ENCODE measurements at regions not wholly inside any gene's neighbourhood (a gene's known extent, or its start where the extent isn't known, plus 50 kb on each side); places are given as distances from the start of the nearest gene placed in this dataset.
"Not testable (repeated sequence)": the region's sequence is repeated elsewhere in the genome, so short reads cannot be mapped to it uniquely, and the experiment has no call there.

DNA sequence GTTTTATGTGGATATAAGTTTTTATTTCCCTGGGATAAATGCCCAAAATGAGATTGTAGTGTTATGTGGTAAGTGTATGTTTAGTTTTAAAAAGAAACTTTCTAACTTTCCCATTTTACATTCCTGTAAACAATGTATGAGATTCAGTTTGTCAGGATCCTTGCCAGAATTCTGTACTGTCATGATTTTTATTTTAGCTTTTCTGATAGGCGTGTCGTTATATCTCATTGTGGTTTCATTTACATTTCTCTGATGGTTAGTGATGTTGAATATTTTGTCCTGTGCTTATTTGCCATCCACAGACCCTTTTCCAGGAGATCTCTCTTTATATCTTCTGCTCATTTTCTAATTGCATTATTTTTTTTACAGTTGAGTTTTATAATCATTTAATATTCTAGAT is 245.6 kb upstream of the CDH2 start:
- no peaks in the 10 kb centered on the region for H4K20me1 ChIP-seq (ENCODE audit: control insufficient read depth, extremely low read depth, insufficient read depth, low read length)
- no peak overlapping the region for H3K9ac ChIP-seq (ENCODE audit: control insufficient read depth, extremely low read depth, insufficient read depth, low read length)
- FAIRE-seq (no peak), DNase-seq (ENCODE audit: low read depth, low spot score) (no peak)
- dilution Hi-C loops (cut with MboI; ENCODE audit: extremely low pct_ligation_motif_present, low sequenced_read_pairs), result no loop called here
- H3K4me2 ChIP-seq (ENCODE audit: control insufficient read depth, extremely low read depth, insufficient read depth, low read depth, low read length), result no peak overlapping the region
- H3K4me3 ChIP-seq (ENCODE audit: control insufficient read depth in 2 of 3, extremely low read depth in 1 of 3, insufficient read depth in 2 of 3, low read depth in 1 of 3, low read length in 3 of 3), result no peak overlapping the region
- H3K9me1 ChIP-seq (ENCODE audit: control insufficient read depth, extremely low read depth, insufficient read depth, low read length), result no peaks in the 10 kb centered on the region
- TF ChIP-seq EZH2 (IDR thresholded peaks at IDR 0.05; ENCODE audit: low read length), result no peak
- TF ChIP-seq, protein P1, sequence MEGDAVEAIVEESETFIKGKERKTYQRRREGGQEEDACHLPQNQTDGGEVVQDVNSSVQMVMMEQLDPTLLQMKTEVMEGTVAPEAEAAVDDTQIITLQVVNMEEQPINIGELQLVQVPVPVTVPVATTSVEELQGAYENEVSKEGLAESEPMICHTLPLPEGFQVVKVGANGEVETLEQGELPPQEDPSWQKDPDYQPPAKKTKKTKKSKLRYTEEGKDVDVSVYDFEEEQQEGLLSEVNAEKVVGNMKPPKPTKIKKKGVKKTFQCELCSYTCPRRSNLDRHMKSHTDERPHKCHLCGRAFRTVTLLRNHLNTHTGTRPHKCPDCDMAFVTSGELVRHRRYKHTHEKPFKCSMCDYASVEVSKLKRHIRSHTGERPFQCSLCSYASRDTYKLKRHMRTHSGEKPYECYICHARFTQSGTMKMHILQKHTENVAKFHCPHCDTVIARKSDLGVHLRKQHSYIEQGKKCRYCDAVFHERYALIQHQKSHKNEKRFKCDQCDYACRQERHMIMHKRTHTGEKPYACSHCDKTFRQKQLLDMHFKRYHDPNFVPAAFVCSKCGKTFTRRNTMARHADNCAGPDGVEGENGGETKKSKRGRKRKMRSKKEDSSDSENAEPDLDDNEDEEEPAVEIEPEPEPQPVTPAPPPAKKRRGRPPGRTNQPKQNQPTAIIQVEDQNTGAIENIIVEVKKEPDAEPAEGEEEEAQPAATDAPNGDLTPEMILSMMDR (optimal IDR thresholded peaks at IDR 0.05 in 1 of 3, IDR thresholded peaks at IDR 0.05 in 1 of 3, conservative IDR thresholded peaks at IDR 0.05 in 1 of 3; ENCODE audit: extremely low read depth in 1 of 3, insufficient read depth in 2 of 3, low read length in 3 of 3), result no peak
- H3K4me1 ChIP-seq (ENCODE audit: control insufficient read depth, extremely low read depth, insufficient read depth, low read length), result no peaks in the 10 kb centered on the region
- no peaks in the 10 kb centered on the region for H3K36me3 ChIP-seq (ENCODE audit: control insufficient read depth in 2 of 2, extremely low read depth in 1 of 2, insufficient read depth in 2 of 2, low read length in 2 of 2)
- no peaks in the 10 kb centered on the region for H3K79me2 ChIP-seq (ENCODE audit: control insufficient read depth, insufficient read depth, low read length)
- no peaks in the 10 kb centered on the region for H3K27me3 ChIP-seq (ENCODE audit: control insufficient read depth, extremely low read depth, insufficient read depth, low read length)
- no peak overlapping the region for H2AFZ ChIP-seq (ENCODE audit: control insufficient read depth, low read length)
- no peaks in the 10 kb centered on the region for H3K9me3 ChIP-seq (ENCODE audit: control insufficient read depth, low read depth, low read length)
- no peak overlapping the region for H3K27ac ChIP-seq (ENCODE audit: control insufficient read depth, insufficient read depth, low read length)

DNA sequence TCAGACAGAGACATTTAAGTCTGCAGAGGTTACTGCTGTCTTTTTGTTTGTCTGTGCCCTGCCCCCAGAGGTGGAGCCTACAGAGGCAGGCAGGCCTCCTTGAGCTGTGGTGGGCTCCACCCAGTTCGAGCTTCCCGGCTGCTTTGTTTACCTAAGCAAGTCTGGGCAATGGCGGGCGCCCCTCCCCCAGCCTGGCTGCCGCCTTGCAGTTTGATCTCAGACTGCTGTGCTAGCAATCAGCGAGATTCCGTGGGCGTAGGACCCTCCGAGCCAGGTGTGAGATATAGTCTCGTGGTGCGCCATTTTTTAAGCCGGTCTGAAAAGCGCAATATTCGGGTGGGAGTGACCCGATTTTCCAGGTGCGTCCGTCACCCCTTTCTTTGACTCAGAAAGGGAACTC is 245.0 kb upstream of the CDH2 start:
- H2AFZ ChIP-seq (ENCODE audit: control insufficient read depth, low read length); H4K20me1 ChIP-seq (ENCODE audit: control insufficient read depth, extremely low read depth, insufficient read depth, low read length); H3K9me3 ChIP-seq (ENCODE audit: control insufficient read depth, low read depth, low read length); FAIRE-seq; H3K4me2 ChIP-seq (ENCODE audit: control insufficient read depth, extremely low read depth, insufficient read depth, low read depth, low read length); DNase-seq (ENCODE audit: low read depth, low spot score); H3K4me1 ChIP-seq (ENCODE audit: control insufficient read depth, extremely low read depth, insufficient read depth, low read length); H3K79me2 ChIP-seq (ENCODE audit: control insufficient read depth, insufficient read depth, low read length); H3K4me3 ChIP-seq (ENCODE audit: control insufficient read depth in 2 of 3, extremely low read depth in 1 of 3, insufficient read depth in 2 of 3, low read depth in 1 of 3, low read length in 3 of 3); dilution Hi-C loops (cut with MboI; ENCODE audit: extremely low pct_ligation_motif_present, low sequenced_read_pairs); H3K9me1 ChIP-seq (ENCODE audit: control insufficient read depth, extremely low read depth, insufficient read depth, low read length); H3K36me3 ChIP-seq (ENCODE audit: control insufficient read depth in 2 of 2, extremely low read depth in 1 of 2, insufficient read depth in 2 of 2, low read length in 2 of 2); H3K9ac ChIP-seq (ENCODE audit: control insufficient read depth, extremely low read depth, insufficient read depth, low read length); H3K27ac ChIP-seq (ENCODE audit: control insufficient read depth, insufficient read depth, low read length); H3K27me3 ChIP-seq (ENCODE audit: control insufficient read depth, extremely low read depth, insufficient read depth, low read length): not testable (repeated sequence)

DNA sequence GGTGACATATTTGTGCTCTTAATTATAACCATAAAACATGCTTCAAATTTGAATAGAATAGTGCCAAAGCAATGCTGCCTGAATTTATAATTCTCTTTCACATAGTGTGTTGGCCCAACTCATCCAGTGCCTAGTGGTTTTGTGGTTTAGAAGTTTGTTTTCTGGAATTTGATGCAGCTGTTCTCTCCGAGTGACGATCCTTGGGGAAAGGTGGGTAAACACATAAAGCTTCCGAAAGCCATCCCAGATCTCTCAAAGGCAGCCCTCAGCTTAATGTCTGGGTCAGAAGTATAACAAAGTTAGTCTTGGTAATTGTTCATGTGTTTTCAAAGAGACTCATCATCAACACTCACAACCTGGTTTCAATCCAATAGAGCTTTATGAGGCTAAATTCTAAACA is 235.6 kb upstream of the CDH2 start:
- H3K4me1 ChIP-seq (ENCODE audit: control insufficient read depth, extremely low read depth, insufficient read depth, low read length), result no peaks in the 10 kb centered on the region
- dilution Hi-C loops (cut with MboI; ENCODE audit: extremely low pct_ligation_motif_present, low sequenced_read_pairs), result no loop called here
- H3K79me2 ChIP-seq (ENCODE audit: control insufficient read depth, insufficient read depth, low read length), result no peaks in the 10 kb centered on the region
- no peak overlapping the region for H3K4me2 ChIP-seq (ENCODE audit: control insufficient read depth, extremely low read depth, insufficient read depth, low read depth, low read length)
- H3K27me3 ChIP-seq (ENCODE audit: control insufficient read depth, extremely low read depth, insufficient read depth, low read length), result no peaks in the 10 kb centered on the region
- no peaks in the 10 kb centered on the region for H3K9me1 ChIP-seq (ENCODE audit: control insufficient read depth, extremely low read depth, insufficient read depth, low read length)
- DNase-seq (ENCODE audit: low read depth, low spot score) (no peak), FAIRE-seq (no peak)
- no peaks in the 10 kb centered on the region for H3K9me3 ChIP-seq (ENCODE audit: control insufficient read depth, low read depth, low read length)
- H3K9ac ChIP-seq (ENCODE audit: control insufficient read depth, extremely low read depth, insufficient read depth, low read length), result no peak overlapping the region
- H4K20me1 ChIP-seq (ENCODE audit: control insufficient read depth, extremely low read depth, insufficient read depth, low read length), result no peaks in the 10 kb centered on the region
- no peak overlapping the region for H2AFZ ChIP-seq (ENCODE audit: control insufficient read depth, low read length)
- H3K36me3 ChIP-seq (ENCODE audit: control insufficient read depth in 2 of 2, extremely low read depth in 1 of 2, insufficient read depth in 2 of 2, low read length in 2 of 2), result no peaks in the 10 kb centered on the region
- H3K4me3 ChIP-seq (ENCODE audit: control insufficient read depth in 2 of 3, extremely low read depth in 1 of 3, insufficient read depth in 2 of 3, low read depth in 1 of 3, low read length in 3 of 3), result no peak overlapping the region
- no peak overlapping the region for H3K27ac ChIP-seq (ENCODE audit: control insufficient read depth, insufficient read depth, low read length)
- no peak for TF ChIP-seq EZH2 (IDR thresholded peaks at IDR 0.05; ENCODE audit: low read length)
- TF ChIP-seq, protein P1 (optimal IDR thresholded peaks at IDR 0.05 in 1 of 3, IDR thresholded peaks at IDR 0.05 in 1 of 3, conservative IDR thresholded peaks at IDR 0.05 in 1 of 3; ENCODE audit: extremely low read depth in 1 of 3, insufficient read depth in 2 of 3, low read length in 3 of 3), result no peak

All from keratinocyte (primary cell).